DND-41 (cell line): ENCODE measurements at regions not wholly inside any gene's neighbourhood (a gene's known extent, or its start where the extent isn't known, plus 50 kb on each side); places are given as distances from the start of the nearest gene placed in this dataset.

Source experiments
- CTCF ChIP-seq: IDR thresholded peaks from 2 replicates; pipeline ENCODE4 v1.5.1; 2012; ENCODE audit warnings: borderline replicate concordance, low read length, moderate library complexity, mild to moderate bottlenecking; ENCODE audit not compliant: poor library complexity, severe bottlenecking; ENCODE audit errors: extremely low read depth
- EZH2 ChIP-seq: IDR thresholded peaks from 3 replicates; pipeline ENCODE4 v1.6.1; 2012; ENCODE audit warnings: borderline replicate concordance, low read depth, mild to moderate bottlenecking, moderate library complexity, low read length, inconsistent platforms; ENCODE audit not compliant: severe bottlenecking

GRCh38 chr5:174292348-174292747, 246.8 kb downstream of the NSG2 start:
- TF ChIP-seq CTCF = no peak
- TF ChIP-seq EZH2 = no peak
